Skeletal muscle satellite cell (primary cell): ENCODE measurements at regions not wholly inside any gene's neighbourhood (a gene's known extent, or its start where the extent isn't known, plus 50 kb on each side); places are given as distances from the start of the nearest gene placed in this dataset. TPM values are rescaled to one million over a fixed set of nuclear protein-coding genes. Genes with fewer than 3 reads are reported as not detected.

Source experiments
- small RNA-seq: library from RNA; depleted of rRNA; stranded (forward); fragments of <200 nt; gene quantifications from one replicate; pipeline ENCODE3, GENCODE V24; 2012

Small RNAs in the stretch of these regions (small RNA-seq; reads per million reads assigned to genes)
- not detected for gene AC111193.1
